MM.1S (cell line): ENCODE measurements at regions not wholly inside any gene's neighbourhood (a gene's known extent, or its start where the extent isn't known, plus 50 kb on each side); places are given as distances from the start of the nearest gene placed in this dataset.

Experiments used
- DNase-seq: peaks from one replicate; pipeline ENCODE4 v3.0.0-alpha.2; 2015
- H2AFZ ChIP-seq: fragments of 300-600 bp; sonication (generic); 2 replicates; pipeline ENCODE4 v1.6.0; 2016; ENCODE audit warnings: antibody characterized with exemption, low read length
- H3F3A ChIP-seq: fragments of 300-600 bp; sonication (generic); 2 replicates; pipeline ENCODE4 v1.6.1; 2016; ENCODE audit warnings: mild to moderate bottlenecking, antibody characterized with exemption, low read length, moderate library complexity, mixed read lengths; ENCODE audit not compliant: insufficient read depth
- H3K27ac ChIP-seq: fragments of 300-600 bp; sonication (generic); 2 replicates; pipeline ENCODE4 v1.5.1; 2016; ENCODE audit warnings: mild to moderate bottlenecking, low read length
- H3K27me3 ChIP-seq: fragments of 300-600 bp; sonication (generic); replicated peaks from 2 replicates; pipeline ENCODE4 v1.6.0; 2016; ENCODE audit warnings: low read length; ENCODE audit not compliant: insufficient read depth
- H3K36me3 ChIP-seq: fragments of 300-600 bp; sonication (generic); replicated peaks from 2 replicates; pipeline ENCODE4 v1.6.1; 2016; ENCODE audit warnings: mild to moderate bottlenecking, low read length, mixed read lengths; ENCODE audit not compliant: insufficient read depth
- H3K4me1 ChIP-seq: fragments of 300-600 bp; sonication (generic); 2 replicates; pipeline ENCODE4 v1.6.1; 2016; ENCODE audit warnings: low read length, mixed read lengths
- H3K4me2 ChIP-seq: fragments of 300-600 bp; sonication (generic); 2 replicates; pipeline ENCODE4 v1.6.0; 2016; ENCODE audit warnings: low read depth, low read length
- H3K4me3 ChIP-seq: fragments of 300-600 bp; sonication (generic); 2 replicates; pipeline ENCODE4 v1.5.1; 2016; ENCODE audit warnings: low read length, mixed read lengths
- H3K79me2 ChIP-seq: fragments of 300-600 bp; sonication (generic); 2 replicates; pipeline ENCODE4 v1.6.1; 2016; ENCODE audit warnings: mixed run types, low read length, mixed read lengths
- H3K9ac ChIP-seq: fragments of 300-600 bp; sonication (generic); 2 replicates; pipeline ENCODE4 v1.6.1; 2016; ENCODE audit warnings: low read length, mixed read lengths
- H3K9me2 ChIP-seq: fragments of 300-600 bp; sonication (generic); replicated peaks from 2 replicates; pipeline ENCODE4 v1.6.1; 2016; ENCODE audit warnings: mild to moderate bottlenecking, low read length, mixed read lengths; ENCODE audit not compliant: insufficient read depth
- H3K9me3 ChIP-seq: fragments of 300-600 bp; sonication (generic); replicated peaks from 2 replicates; pipeline ENCODE4 v1.6.1; 2016; ENCODE audit warnings: mild to moderate bottlenecking, low read length, mixed read lengths; ENCODE audit not compliant: insufficient read depth
- H4K20me1 ChIP-seq: fragments of 300-600 bp; sonication (generic); 2 replicates; pipeline ENCODE4 v1.6.1; 2016; ENCODE audit warnings: mild to moderate bottlenecking, low read length, moderate library complexity, mixed read lengths; ENCODE audit not compliant: insufficient read depth
- CTCF ChIP-seq: fragments of 300-600 bp; sonication (generic); IDR thresholded peaks from 2 replicates; pipeline ENCODE4 v1.5.1; 2016; ENCODE audit warnings: antibody characterized with exemption, low read length, mixed read lengths
- EZH2 ChIP-seq: fragments of 300-600 bp; sonication (generic); optimal IDR thresholded peaks from 2 replicates; pipeline ENCODE3; 2017; ENCODE audit warnings: low read depth, mild to moderate bottlenecking, antibody characterized with exemption, low read length, mixed read lengths
- EZH2phosphoT487 ChIP-seq: fragments of 300-600 bp; sonication (generic); IDR thresholded peaks from 2 replicates; pipeline ENCODE4 v1.6.1; 2018; ENCODE audit warnings: antibody characterized with exemption, low read length

GRCh38 chr11:109363682-109364081, 58.3 kb upstream of the C11orf87 start:
- no peak overlapping the region for H3K27ac ChIP-seq
- no peaks in the 10 kb centered on the region for H3K4me1 ChIP-seq
- H3K9me3 ChIP-seq, result no peaks in the 10 kb centered on the region
- no peaks in the 10 kb centered on the region for H3K27me3 ChIP-seq
- no peak overlapping the region for H3K4me3 ChIP-seq
- no peaks in the 10 kb centered on the region for H4K20me1 ChIP-seq
- no peak for DNase-seq
- H3K36me3 ChIP-seq, result no peaks in the 10 kb centered on the region
- H2AFZ ChIP-seq, result no peak overlapping the region
- no peak for TF ChIP-seq EZH2
- TF ChIP-seq CTCF, result no peak
- no peaks in the 10 kb centered on the region for H3K9me2 ChIP-seq
- H3K79me2 ChIP-seq, result no peaks in the 10 kb centered on the region
- H3K9ac ChIP-seq, result no peak overlapping the region
- no peak overlapping the region for H3K4me2 ChIP-seq
- no peaks in the 10 kb centered on the region for H3F3A ChIP-seq

GRCh38 chr11:109364851-109365250, 57.1 kb upstream of the C11orf87 start:
- TF ChIP-seq CTCF, result no peak
- TF ChIP-seq EZH2, result no peak
- no peak for TF ChIP-seq EZH2phosphoT487
- Histone ChIP-seq H3K27ac (no peak overlapping the region), H3K79me2 (no peaks in the 10 kb centered on the region)

GRCh38 chr11:109371444-109372176, 50.4 kb upstream of the C11orf87 start:
- H3K4me3 ChIP-seq, result no peak overlapping the region
- H3K4me1 ChIP-seq, result no peaks in the 10 kb centered on the region
- H3F3A ChIP-seq, result no peaks in the 10 kb centered on the region
- H3K9me3 ChIP-seq, result no peaks in the 10 kb centered on the region
- H3K9me2 ChIP-seq, result no peaks in the 10 kb centered on the region; the same call in 1 of the 2 replicates
- no peaks in the 10 kb centered on the region for H4K20me1 ChIP-seq
- DNase-seq, result no peak
- no peak overlapping the region for H3K9ac ChIP-seq
- TF ChIP-seq EZH2, result no peak
- no peak for TF ChIP-seq EZH2phosphoT487
- TF ChIP-seq CTCF, result no peak
- H3K27me3 ChIP-seq, result no peaks in the 10 kb centered on the region
- no peaks in the 10 kb centered on the region for H3K79me2 ChIP-seq
- H2AFZ ChIP-seq, result no peak overlapping the region
- no peaks in the 10 kb centered on the region for H3K36me3 ChIP-seq
- no peak overlapping the region for H3K27ac ChIP-seq
- no peak overlapping the region for H3K4me2 ChIP-seq

More at GRCh38 chr11:109364851-109365250, 57.1 kb upstream of the C11orf87 start:
- Histone ChIP-seq H3K36me3 (no peaks in the 10 kb centered on the region), H3F3A (no peaks in the 10 kb centered on the region), H3K9ac (no peak overlapping the region), H3K9me2 (no peaks in the 10 kb centered on the region), H3K9me3 (no peaks in the 10 kb centered on the region), H3K4me2 (no peak overlapping the region), H3K27me3 (no peaks in the 10 kb centered on the region), H3K4me3 (no peak overlapping the region), H3K4me1 (no peaks in the 10 kb centered on the region), H2AFZ (no peak overlapping the region), H4K20me1 (no peaks in the 10 kb centered on the region)
- no peak for DNase-seq
